ENCODE measurements at regions not wholly inside any gene's neighbourhood (a gene's known extent, or its start where the extent isn't known, plus 50 kb on each side); places are given as distances from the start of the nearest gene placed in this dataset.

- no peaks in the 10 kb centered on the region for H3K36me3 ChIP-seq (ENCODE audit: insufficient read depth, low read length)
- H3K4me1 ChIP-seq (ENCODE audit: insufficient read depth, low read length) = peaks cover 13% of the 10 kb centered on the region
- H3K9me3 ChIP-seq (ENCODE audit: control insufficient read depth, insufficient read depth, low read length) = no peaks in the 10 kb centered on the region
- H3K9ac ChIP-seq (ENCODE audit: low read depth, low read length) = no peak overlapping the region
Measured at GRCh38 chr16:7218936-7219335, 113.7 kb upstream of the RBFOX1 start.

- Histone ChIP-seq H3K36me3 (ENCODE audit: insufficient read depth, low read length) (no peaks in the 10 kb centered on the region), H3K4me1 (ENCODE audit: insufficient read depth, low read length) (peaks cover 13% of the 10 kb centered on the region), H3K9me3 (ENCODE audit: control insufficient read depth, insufficient read depth, low read length) (no peaks in the 10 kb centered on the region), H3K9ac (ENCODE audit: low read depth, low read length) (no peak overlapping the region)
Measured at GRCh38 chr16:7217797-7218196, 114.8 kb upstream of the RBFOX1 start.

DNA sequence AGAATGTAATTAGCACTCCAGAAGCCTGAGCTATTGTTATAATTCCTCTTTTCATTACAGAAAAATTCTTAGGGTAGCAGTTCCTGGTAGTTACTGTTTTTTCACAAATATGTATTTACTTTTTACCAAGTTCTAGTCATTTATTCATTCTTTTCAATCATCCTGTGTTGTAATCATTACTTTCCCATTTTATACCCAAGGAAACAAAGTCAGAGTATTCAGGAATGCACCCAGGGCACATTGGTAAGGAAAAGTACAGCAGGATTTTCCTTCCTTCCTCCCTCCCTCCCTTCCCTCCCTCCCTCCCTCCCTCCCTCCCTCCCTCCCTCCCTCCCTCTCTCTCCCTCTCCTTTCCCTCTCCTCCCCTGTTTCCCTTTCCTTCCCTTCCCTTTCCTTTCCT, 115.9 kb upstream of the RBFOX1 start:
- Histone ChIP-seq H3K4me1 (ENCODE audit: insufficient read depth, low read length) (peaks cover 13% of the 10 kb centered on the region), H3K9me3 (ENCODE audit: control insufficient read depth, insufficient read depth, low read length) (no peaks in the 10 kb centered on the region), H3K36me3 (ENCODE audit: insufficient read depth, low read length) (no peaks in the 10 kb centered on the region), H3K9ac (ENCODE audit: low read depth, low read length) (no peak overlapping the region)

DNA sequence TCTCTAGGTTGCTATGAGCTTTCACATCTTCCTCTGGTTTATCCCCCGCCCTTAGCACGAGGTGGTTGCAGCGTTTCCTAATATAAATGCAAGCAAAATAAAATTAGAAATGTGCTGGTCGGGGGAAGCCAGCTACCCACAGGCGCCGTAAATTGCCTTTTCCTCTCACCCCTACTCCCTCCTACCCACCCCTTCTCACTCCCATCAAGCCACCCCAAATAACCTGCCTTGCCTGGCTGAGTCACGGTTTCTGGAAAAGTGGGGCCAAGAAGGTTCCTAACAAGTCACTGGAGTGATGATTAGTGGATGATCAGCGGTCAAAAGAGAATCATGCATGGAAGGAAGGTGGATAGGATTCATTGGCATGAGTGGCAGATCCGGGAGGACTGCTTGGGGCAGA, 120.9 kb upstream of the RBFOX1 start:
- Histone ChIP-seq H3K9me3 (ENCODE audit: control insufficient read depth, insufficient read depth, low read length) (no peaks in the 10 kb centered on the region), H3K36me3 (ENCODE audit: insufficient read depth, low read length) (no peaks in the 10 kb centered on the region), H3K4me1 (ENCODE audit: insufficient read depth, low read length) (no peaks in the 10 kb centered on the region), H3K9ac (ENCODE audit: low read depth, low read length) (no peak overlapping the region)

DNA sequence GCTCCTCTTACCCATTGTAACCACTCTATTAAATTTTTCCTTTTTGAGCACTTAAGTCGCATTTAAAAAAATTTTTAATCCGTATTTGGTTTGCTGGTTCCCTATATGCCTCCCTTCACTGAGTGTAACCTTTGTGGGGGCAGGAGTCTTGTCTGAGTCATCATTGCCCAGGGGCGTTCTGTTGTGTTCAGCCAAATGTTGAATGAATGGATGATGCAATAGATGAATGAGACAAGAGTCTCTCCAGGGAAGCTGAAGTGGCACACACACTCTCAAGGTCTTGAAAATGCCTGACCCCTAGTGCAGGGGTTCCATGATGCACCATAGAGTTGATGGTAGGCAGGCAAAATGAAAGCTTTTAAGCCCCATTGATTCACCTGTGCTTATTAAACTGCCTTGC, 123.0 kb upstream of the RBFOX1 start:
- Histone ChIP-seq H3K36me3 (ENCODE audit: insufficient read depth, low read length) (no peaks in the 10 kb centered on the region), H3K9me3 (ENCODE audit: control insufficient read depth, insufficient read depth, low read length) (no peaks in the 10 kb centered on the region), H3K9ac (ENCODE audit: low read depth, low read length) (no peak overlapping the region), H3K4me1 (ENCODE audit: insufficient read depth, low read length) (no peaks in the 10 kb centered on the region)

DNA sequence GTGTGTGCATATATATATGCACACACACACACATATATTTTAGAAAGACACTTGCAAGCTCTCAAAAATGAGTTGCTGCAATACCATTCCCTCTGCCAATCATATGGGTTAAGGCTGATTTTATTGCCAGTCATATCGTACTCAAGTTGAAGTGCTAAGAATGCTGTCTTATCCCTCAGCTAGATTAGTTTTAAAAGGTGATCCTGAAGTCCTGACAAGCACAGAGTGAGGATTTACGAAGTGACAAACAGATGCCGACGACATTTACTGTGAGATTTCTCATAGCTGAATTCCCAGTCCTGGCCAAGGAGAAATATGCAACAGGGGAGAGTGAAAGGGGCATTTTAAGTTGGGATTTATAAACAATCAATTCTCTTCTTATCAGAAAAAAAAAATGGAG, 126.2 kb upstream of the RBFOX1 start:
- H3K36me3 ChIP-seq (ENCODE audit: insufficient read depth, low read length) = no peaks in the 10 kb centered on the region
- no peaks in the 10 kb centered on the region for H3K9me3 ChIP-seq (ENCODE audit: control insufficient read depth, insufficient read depth, low read length)
- no peak overlapping the region for H3K9ac ChIP-seq (ENCODE audit: low read depth, low read length)
- no peaks in the 10 kb centered on the region for H3K4me1 ChIP-seq (ENCODE audit: insufficient read depth, low read length)

- H3K36me3 ChIP-seq (ENCODE audit: insufficient read depth, low read length) = no peaks in the 10 kb centered on the region
- H3K4me1 ChIP-seq (ENCODE audit: insufficient read depth, low read length) = no peaks in the 10 kb centered on the region
- no peak overlapping the region for H3K9ac ChIP-seq (ENCODE audit: low read depth, low read length)
- H3K9me3 ChIP-seq (ENCODE audit: control insufficient read depth, insufficient read depth, low read length) = no peaks in the 10 kb centered on the region
Measured at GRCh38 chr16:7200320-7200719, 132.3 kb upstream of the RBFOX1 start.

GRCh38 chr16:7185689-7186088, 147.0 kb upstream of the RBFOX1 start:
- Histone ChIP-seq H3K9ac (ENCODE audit: low read depth, low read length) (no peak overlapping the region), H3K9me3 (ENCODE audit: control insufficient read depth, insufficient read depth, low read length) (no peaks in the 10 kb centered on the region), H3K4me1 (ENCODE audit: insufficient read depth, low read length) (no peaks in the 10 kb centered on the region), H3K36me3 (ENCODE audit: insufficient read depth, low read length) (no peaks in the 10 kb centered on the region)

DNA sequence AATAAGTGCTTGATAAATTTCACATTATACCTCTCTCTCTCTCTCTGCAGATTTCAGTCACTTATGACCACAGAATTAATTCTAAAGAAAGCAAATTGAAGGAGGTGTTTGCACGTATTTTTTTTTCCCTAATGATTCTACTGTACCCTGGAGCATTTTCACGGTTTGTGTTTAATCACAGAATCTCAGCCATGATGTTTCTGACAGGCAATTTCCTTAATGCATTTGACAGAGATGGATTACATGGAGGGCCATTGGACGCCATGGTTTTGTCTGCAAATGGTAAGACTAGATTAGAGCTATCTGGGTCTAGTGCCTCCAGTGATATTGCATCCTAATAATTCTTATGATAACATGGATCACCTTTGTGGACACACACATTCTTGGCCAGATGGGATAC, 147.5 kb upstream of the RBFOX1 start:
- Histone ChIP-seq H3K4me1 (ENCODE audit: insufficient read depth, low read length) (no peaks in the 10 kb centered on the region), H3K36me3 (ENCODE audit: insufficient read depth, low read length) (no peaks in the 10 kb centered on the region), H3K9me3 (ENCODE audit: control insufficient read depth, insufficient read depth, low read length) (no peaks in the 10 kb centered on the region), H3K9ac (ENCODE audit: low read depth, low read length) (no peak overlapping the region)

- Histone ChIP-seq H3K4me1 (ENCODE audit: insufficient read depth, low read length) (no peaks in the 10 kb centered on the region), H3K9me3 (ENCODE audit: control insufficient read depth, insufficient read depth, low read length) (no peaks in the 10 kb centered on the region), H3K9ac (ENCODE audit: low read depth, low read length) (no peak overlapping the region), H3K36me3 (ENCODE audit: insufficient read depth, low read length) (no peaks in the 10 kb centered on the region)
Measured at GRCh38 chr16:7183768-7184167, 148.9 kb upstream of the RBFOX1 start.

DNA sequence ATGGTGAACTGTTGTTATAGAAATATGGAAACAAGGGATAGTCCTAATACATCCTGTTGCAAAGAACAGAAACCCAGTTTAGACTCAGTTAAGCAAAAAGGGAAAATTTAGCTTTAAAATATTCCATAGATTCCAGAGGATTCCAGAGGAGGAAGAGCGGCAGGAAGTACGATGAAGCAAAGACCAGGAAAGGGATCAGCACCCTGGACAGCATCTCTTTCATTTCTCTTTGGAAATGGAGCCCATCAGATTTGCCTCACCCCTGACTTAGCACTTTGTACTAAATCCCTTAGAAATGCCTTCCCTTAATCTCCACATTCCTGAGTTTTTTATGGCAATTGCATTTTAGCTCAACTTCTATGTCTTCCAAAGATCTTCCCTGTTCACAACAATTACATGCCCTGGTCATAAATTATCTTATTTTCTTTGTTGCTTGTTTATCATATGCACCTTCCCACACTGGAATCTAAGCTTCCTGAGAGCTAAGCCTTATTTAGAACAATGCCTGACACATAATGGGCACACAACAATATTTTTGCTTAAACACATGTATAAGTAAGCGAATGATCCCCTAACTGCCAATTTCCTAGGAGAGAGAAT, 150.0 kb upstream of the RBFOX1 start:
- Histone ChIP-seq H3K4me1 (ENCODE audit: insufficient read depth, low read length) (no peaks in the 10 kb centered on the region), H3K9me3 (ENCODE audit: control insufficient read depth, insufficient read depth, low read length) (no peaks in the 10 kb centered on the region), H3K36me3 (ENCODE audit: insufficient read depth, low read length) (no peaks in the 10 kb centered on the region)

GRCh38 chr16:7177875-7178274, 154.8 kb upstream of the RBFOX1 start:
- Histone ChIP-seq H3K36me3 (ENCODE audit: insufficient read depth, low read length) (no peaks in the 10 kb centered on the region), H3K9ac (ENCODE audit: low read depth, low read length) (no peak overlapping the region), H3K9me3 (ENCODE audit: control insufficient read depth, insufficient read depth, low read length) (no peaks in the 10 kb centered on the region), H3K4me1 (ENCODE audit: insufficient read depth, low read length) (no peaks in the 10 kb centered on the region)

More for the DNA sequence above, 150.0 kb upstream of the RBFOX1 start:
- no peak overlapping the region for H3K9ac ChIP-seq (ENCODE audit: low read depth, low read length)

- H3K9ac ChIP-seq (ENCODE audit: low read depth, low read length) = no peak overlapping the region
Measured at GRCh38 chr16:7171151-7171550, 161.5 kb upstream of the RBFOX1 start.

GRCh38 chr16:7167626-7168025, 165.0 kb upstream of the RBFOX1 start:
- no peaks in the 10 kb centered on the region for H3K4me1 ChIP-seq (ENCODE audit: insufficient read depth, low read length)
- H3K9ac ChIP-seq (ENCODE audit: low read depth, low read length) = no peak overlapping the region
- H3K9me3 ChIP-seq (ENCODE audit: control insufficient read depth, insufficient read depth, low read length) = no peaks in the 10 kb centered on the region
- H3K36me3 ChIP-seq (ENCODE audit: insufficient read depth, low read length) = no peaks in the 10 kb centered on the region

More at GRCh38 chr16:7171151-7171550, 161.5 kb upstream of the RBFOX1 start:
- no peaks in the 10 kb centered on the region for H3K4me1 ChIP-seq (ENCODE audit: insufficient read depth, low read length)
- no peaks in the 10 kb centered on the region for H3K9me3 ChIP-seq (ENCODE audit: control insufficient read depth, insufficient read depth, low read length)
- H3K36me3 ChIP-seq (ENCODE audit: insufficient read depth, low read length) = no peaks in the 10 kb centered on the region

DNA sequence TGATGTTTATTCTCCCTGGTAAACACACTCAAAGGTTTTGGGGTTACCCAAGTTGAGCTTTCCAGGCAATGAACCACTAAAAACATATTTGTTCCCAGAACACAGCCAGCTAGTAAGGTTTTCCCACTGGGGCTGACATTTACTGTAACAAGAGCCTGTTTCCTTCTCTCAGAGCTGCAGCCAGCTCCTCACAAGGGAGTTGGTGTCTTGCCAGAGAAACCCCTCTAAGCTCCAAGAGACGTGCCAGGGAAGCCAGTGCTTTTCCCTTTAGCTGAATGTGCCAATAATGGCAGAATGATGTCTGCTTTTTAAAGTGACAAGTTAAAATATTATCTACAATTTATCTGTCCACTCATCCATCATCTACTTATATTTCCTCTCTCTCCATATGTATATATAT, 170.8 kb upstream of the RBFOX1 start:
- Histone ChIP-seq H3K4me1 (ENCODE audit: insufficient read depth, low read length) (no peaks in the 10 kb centered on the region), H3K9me3 (ENCODE audit: control insufficient read depth, insufficient read depth, low read length) (no peaks in the 10 kb centered on the region), H3K36me3 (ENCODE audit: insufficient read depth, low read length) (no peaks in the 10 kb centered on the region), H3K9ac (ENCODE audit: low read depth, low read length) (no peak overlapping the region)

GRCh38 chr16:7160093-7160492, 172.6 kb upstream of the RBFOX1 start:
- H3K9ac ChIP-seq (ENCODE audit: low read depth, low read length) = no peak overlapping the region
- no peaks in the 10 kb centered on the region for H3K36me3 ChIP-seq (ENCODE audit: insufficient read depth, low read length)
- H3K4me1 ChIP-seq (ENCODE audit: insufficient read depth, low read length) = no peaks in the 10 kb centered on the region
- no peaks in the 10 kb centered on the region for H3K9me3 ChIP-seq (ENCODE audit: control insufficient read depth, insufficient read depth, low read length)
